ENCODE measurements at regions not wholly inside any gene's neighbourhood (a gene's known extent, or its start where the extent isn't known, plus 50 kb on each side); places are given as distances from the start of the nearest gene placed in this dataset.

DNA sequence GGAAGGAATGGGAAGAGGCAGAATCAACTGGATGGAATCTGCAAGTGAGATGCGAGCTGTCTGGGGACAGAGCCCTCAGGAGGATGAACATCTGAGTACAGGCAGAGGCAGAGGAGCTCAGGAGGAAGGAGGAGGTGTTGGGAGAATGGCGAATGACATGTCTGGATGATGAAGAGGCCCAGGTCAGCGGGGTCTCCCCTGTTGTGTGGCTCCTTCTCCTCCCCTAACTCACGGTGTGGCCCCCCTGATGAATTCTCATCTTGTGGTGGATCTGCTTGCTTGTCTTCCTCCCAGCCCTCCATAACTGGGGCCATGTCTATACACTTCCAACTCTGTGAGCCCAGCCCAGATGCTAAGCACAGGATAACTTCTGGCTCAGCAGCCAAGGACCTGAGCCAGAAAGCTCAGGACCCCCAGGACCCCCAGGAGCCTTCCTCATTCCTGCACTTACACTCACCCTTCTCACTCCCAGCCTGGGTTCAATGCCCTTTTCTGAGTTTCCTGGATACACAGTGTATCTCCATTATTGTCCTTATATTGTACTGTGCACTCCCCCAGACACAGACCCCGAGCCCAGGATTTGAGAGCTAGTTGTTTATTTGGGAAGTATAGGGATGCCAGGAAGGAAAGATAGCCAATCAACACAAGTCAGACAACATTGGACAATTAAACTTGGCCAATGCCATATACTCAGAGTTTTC is 678.6 kb upstream of the HS6ST1 start:
- no peaks in the 10 kb centered on the region for H3K36me3 ChIP-seq (ENCODE audit: control insufficient read depth, insufficient read depth, low read length)

DNA sequence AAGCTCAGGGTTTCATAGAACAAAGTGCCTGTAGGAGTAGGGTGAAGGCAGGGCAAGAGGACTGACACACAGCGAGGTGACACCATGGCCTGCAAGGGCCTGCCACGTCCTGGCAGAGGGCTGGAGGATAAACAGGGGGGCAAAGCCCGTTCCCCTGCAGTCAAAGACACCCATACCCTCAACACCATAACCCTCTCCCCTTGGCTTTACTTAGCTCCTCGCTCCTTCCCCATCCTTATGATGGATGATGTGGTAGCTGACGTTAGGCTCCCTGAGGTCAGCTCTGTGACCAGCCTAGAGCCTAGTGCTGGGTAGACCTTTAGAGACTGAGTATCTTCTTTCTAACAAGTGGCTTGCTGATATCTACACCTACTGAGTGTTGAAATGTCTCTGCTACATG is 683.3 kb upstream of the HS6ST1 start:
- Histone ChIP-seq H3K36me3 (ENCODE audit: control insufficient read depth, insufficient read depth, low read length) (no peaks in the 10 kb centered on the region), H3K4me1 (ENCODE audit: control insufficient read depth, insufficient read depth, low read length) (no peaks in the 10 kb centered on the region), H3K27me3 (ENCODE audit: control insufficient read depth, insufficient read depth, low read length, poor library complexity, severe bottlenecking) (no peaks in the 10 kb centered on the region), H3K4me3 (ENCODE audit: insufficient read depth, low read depth, low read length) (no peak overlapping the region), H3K27ac (ENCODE audit: insufficient read depth, low read depth, low read length, poor library complexity, severe bottlenecking) (no peak overlapping the region), H3K9me3 (ENCODE audit: control insufficient read depth, low read length) (no peaks in the 10 kb centered on the region)
- WGBS, 2 experiments = 93 to 98% methylated on average over 5 of the region's 5 CpGs

More for the DNA sequence above, 678.6 kb upstream of the HS6ST1 start:
- Histone ChIP-seq H3K9me3 (ENCODE audit: control insufficient read depth, low read length) (no peaks in the 10 kb centered on the region), H3K27me3 (ENCODE audit: control insufficient read depth, insufficient read depth, low read length, poor library complexity, severe bottlenecking) (no peaks in the 10 kb centered on the region), H3K4me3 (ENCODE audit: insufficient read depth, low read depth, low read length) (no peak overlapping the region), H3K4me1 (ENCODE audit: control insufficient read depth, insufficient read depth, low read length) (no peaks in the 10 kb centered on the region), H3K27ac (ENCODE audit: insufficient read depth, low read depth, low read length, poor library complexity, severe bottlenecking) (no peak overlapping the region)
- WGBS, 2 experiments = 63 to 71% methylated on average over 4 to 5 of the region's 5 CpGs

DNA sequence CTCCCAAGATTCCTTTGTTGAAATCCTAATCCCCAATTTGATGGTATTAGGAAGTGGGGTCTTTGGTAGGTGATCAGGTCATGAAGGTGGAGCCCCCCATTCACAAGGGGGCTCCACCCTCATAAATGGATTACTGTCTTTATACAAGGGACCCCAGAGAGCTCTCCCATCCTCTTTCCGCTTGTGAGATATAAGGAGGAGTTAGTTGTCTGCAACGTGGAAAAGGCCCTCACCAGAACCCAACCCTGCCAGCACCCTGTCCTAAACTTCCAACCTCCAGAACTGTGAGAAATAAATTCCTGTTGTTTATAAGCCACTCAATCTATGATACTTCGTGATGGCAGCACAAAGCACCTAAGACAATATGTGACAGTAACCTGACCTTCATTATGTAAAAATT is 684.1 kb upstream of the HS6ST1 start:
- WGBS, 2 experiments = 94 to 100% methylated on average over 2 to 3 of the region's 3 CpGs
- Histone ChIP-seq H3K4me1 (ENCODE audit: control insufficient read depth, insufficient read depth, low read length) (no peaks in the 10 kb centered on the region), H3K27ac (ENCODE audit: insufficient read depth, low read depth, low read length, poor library complexity, severe bottlenecking) (no peak overlapping the region), H3K27me3 (ENCODE audit: control insufficient read depth, insufficient read depth, low read length, poor library complexity, severe bottlenecking) (no peaks in the 10 kb centered on the region), H3K9me3 (ENCODE audit: control insufficient read depth, low read length) (no peaks in the 10 kb centered on the region), H3K36me3 (ENCODE audit: control insufficient read depth, insufficient read depth, low read length) (no peaks in the 10 kb centered on the region), H3K4me3 (ENCODE audit: insufficient read depth, low read depth, low read length) (no peak overlapping the region)

DNA sequence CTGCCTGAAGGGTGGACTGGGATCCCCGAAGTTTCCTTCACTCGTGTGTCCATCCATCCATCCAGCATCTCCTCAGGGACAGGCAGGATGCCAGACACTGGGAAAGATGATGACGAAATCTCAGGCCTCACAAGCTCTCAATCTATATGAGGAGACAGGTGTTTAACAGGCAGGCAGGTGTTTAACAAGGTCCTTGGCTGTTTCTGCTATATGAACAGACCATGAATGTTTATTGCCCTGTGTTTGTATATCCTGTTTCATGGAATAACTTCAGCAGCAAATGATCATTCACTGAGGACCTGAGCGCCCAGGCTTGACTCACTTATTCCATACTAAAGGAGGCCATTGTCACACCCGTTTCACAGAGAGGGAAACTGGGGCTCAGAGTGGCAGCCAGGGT is 685.8 kb upstream of the HS6ST1 start:
- no peak overlapping the region for H3K27ac ChIP-seq (ENCODE audit: insufficient read depth, low read depth, low read length, poor library complexity, severe bottlenecking)
- H3K4me3 ChIP-seq (ENCODE audit: insufficient read depth, low read depth, low read length) = no peak overlapping the region
- 90 to 94% methylated on average over 5 of the region's 5 CpGs for WGBS, 2 experiments
- H3K4me1 ChIP-seq (ENCODE audit: control insufficient read depth, insufficient read depth, low read length) = no peaks in the 10 kb centered on the region
- no peaks in the 10 kb centered on the region for H3K36me3 ChIP-seq (ENCODE audit: control insufficient read depth, insufficient read depth, low read length)
- no peaks in the 10 kb centered on the region for H3K27me3 ChIP-seq (ENCODE audit: control insufficient read depth, insufficient read depth, low read length, poor library complexity, severe bottlenecking)
- H3K9me3 ChIP-seq (ENCODE audit: control insufficient read depth, low read length) = no peaks in the 10 kb centered on the region

DNA sequence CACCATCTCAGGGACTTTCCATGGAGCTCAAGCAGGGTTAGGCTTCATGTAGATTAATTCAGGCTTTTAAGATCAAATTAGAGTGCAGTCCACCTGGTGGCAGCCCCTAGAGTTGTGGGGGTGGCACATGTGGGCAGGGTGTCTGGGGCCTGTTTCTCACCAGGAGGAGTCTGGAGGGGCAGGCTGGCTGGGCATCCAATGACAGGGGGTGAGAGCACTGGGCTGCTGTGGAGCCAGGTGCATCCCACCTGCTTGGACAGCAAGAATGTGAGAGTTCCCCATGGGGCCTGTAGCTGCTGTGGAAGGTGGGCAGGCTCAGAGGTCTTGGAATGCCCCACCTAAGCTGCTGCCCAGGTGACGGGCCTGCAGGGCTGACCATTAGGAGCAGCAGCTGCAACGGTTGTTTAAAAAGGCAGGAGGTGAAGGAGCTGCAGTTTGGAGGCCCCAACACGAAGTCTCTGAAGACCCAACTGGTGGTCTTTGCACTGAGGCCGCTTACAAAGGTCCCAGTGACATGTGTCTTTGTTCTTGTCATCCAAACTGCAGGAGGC is 686.3 kb upstream of the HS6ST1 start:
- Histone ChIP-seq H3K9me3 (ENCODE audit: control insufficient read depth, low read length) (no peaks in the 10 kb centered on the region), H3K27ac (ENCODE audit: insufficient read depth, low read depth, low read length, poor library complexity, severe bottlenecking) (no peak overlapping the region), H3K4me3 (ENCODE audit: insufficient read depth, low read depth, low read length) (no peak overlapping the region), H3K27me3 (ENCODE audit: control insufficient read depth, insufficient read depth, low read length, poor library complexity, severe bottlenecking) (no peaks in the 10 kb centered on the region), H3K36me3 (ENCODE audit: control insufficient read depth, insufficient read depth, low read length) (no peaks in the 10 kb centered on the region), H3K4me1 (ENCODE audit: control insufficient read depth, insufficient read depth, low read length) (no peaks in the 10 kb centered on the region)
- 71 to 72% methylated on average over 4 of the region's 4 CpGs for WGBS, 2 experiments

DNA sequence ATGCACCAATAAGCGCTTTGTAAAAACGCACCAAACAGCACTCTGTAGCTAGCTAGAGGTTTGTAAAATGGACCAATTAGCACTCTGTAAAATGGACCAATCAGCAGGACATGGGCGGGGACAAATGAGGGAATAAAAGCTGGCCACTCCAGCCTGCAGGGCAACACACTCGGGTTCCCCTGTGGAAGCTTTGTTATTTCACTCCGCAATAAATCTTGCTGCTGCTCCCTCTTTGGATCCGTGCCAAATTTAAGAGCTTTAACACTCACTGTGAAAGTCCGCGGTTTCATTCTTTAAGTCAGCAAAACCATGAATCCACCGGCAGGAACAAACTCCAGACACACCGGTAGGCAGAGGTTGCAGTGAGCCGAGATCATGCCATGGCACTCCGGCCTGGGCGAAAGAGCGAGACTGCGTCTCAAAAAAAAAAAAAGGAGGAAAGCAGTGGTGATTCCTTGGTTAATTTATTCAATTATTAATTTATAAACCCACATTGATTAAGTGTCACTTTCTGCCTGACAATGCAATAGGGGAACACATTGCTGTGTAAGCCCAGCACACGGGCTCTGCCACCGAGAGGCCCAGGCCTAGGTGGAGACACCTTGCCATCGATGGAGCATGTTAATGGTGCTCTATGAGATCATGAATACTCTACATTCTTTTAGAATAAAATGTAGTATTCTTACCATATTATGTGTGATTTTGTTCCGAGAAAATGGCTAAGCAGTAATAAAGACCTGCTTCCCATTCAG is 687.6 kb upstream of the HS6ST1 start:
- H3K4me3 ChIP-seq (ENCODE audit: insufficient read depth, low read depth, low read length) = no peak overlapping the region
- H3K36me3 ChIP-seq (ENCODE audit: control insufficient read depth, insufficient read depth, low read length) = no peaks in the 10 kb centered on the region
- no peaks in the 10 kb centered on the region for H3K9me3 ChIP-seq (ENCODE audit: control insufficient read depth, low read length)
- no peak overlapping the region for H3K27ac ChIP-seq (ENCODE audit: insufficient read depth, low read depth, low read length, poor library complexity, severe bottlenecking)
- 92 to 94% methylated on average over 13 to 17 of the region's 19 CpGs for WGBS, 2 experiments
- no peaks in the 10 kb centered on the region for H3K4me1 ChIP-seq (ENCODE audit: control insufficient read depth, insufficient read depth, low read length)
- no peaks in the 10 kb centered on the region for H3K27me3 ChIP-seq (ENCODE audit: control insufficient read depth, insufficient read depth, low read length, poor library complexity, severe bottlenecking)

DNA sequence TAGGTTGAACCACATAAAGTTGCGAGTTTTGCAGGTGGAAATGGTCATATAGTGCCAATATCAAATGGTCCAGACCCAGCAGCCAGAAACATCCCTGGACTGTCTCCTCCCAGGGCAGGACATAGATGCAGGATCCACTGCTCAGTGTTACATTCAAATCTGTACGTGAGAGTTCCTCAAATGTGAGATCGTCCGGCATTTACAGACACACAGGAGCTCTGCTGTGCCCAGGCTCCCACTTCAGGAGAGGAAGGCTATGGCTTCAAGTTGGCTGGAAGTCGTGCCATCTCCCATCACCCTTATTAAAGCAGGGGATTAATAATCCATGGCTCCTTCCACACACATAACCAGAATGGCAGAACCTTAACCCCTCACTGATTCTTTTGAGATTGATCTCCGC is 688.2 kb upstream of the HS6ST1 start:
- Histone ChIP-seq H3K27me3 (ENCODE audit: control insufficient read depth, insufficient read depth, low read length, poor library complexity, severe bottlenecking) (no peaks in the 10 kb centered on the region), H3K9me3 (ENCODE audit: control insufficient read depth, low read length) (no peaks in the 10 kb centered on the region), H3K4me3 (ENCODE audit: insufficient read depth, low read depth, low read length) (no peak overlapping the region), H3K36me3 (ENCODE audit: control insufficient read depth, insufficient read depth, low read length) (no peaks in the 10 kb centered on the region), H3K4me1 (ENCODE audit: control insufficient read depth, insufficient read depth, low read length) (no peaks in the 10 kb centered on the region), H3K27ac (ENCODE audit: insufficient read depth, low read depth, low read length, poor library complexity, severe bottlenecking) (no peak overlapping the region)
- WGBS, 2 experiments = 95 to 96% methylated on average over 5 to 6 of the region's 6 CpGs

DNA sequence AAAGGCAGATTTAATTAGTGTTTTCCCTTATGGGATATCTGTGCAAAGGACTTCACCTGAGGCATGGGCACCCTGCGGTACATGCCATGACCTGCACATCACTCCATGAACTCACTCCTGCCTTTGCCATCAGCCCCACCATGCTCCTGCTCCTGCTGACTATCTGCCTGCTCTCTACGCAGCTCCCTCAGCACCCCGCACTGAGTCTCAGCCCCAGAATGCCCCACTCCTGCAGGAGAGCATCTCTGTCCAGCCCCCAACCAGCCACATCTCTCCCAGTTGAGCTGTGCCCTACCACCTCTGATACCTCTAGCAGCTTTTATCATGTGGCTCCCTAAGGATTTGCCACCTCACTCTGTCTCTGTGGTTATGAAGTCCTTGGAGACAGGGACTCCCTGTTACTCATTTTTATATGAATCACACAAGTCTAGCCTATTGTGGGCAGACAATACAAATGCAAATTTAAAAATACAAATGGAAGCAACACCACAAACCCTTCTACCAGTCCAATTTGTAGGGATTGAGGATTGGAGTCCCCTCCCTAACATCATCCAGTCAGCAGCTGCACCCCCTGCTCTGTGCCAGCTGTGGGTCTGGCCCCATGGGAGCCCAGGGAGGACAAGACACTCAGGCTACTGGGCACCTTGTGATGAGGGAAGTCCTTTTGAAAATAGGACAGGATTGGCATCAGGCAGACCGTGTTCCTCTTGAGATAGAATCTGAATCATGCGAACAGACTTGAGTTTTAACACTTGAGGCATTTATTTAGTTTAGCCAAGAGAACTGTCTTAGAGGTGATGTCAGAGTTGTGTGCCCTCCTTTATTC is 689.6 kb upstream of the HS6ST1 start:
- H3K4me1 ChIP-seq (ENCODE audit: control insufficient read depth, insufficient read depth, low read length) = no peaks in the 10 kb centered on the region
- no peaks in the 10 kb centered on the region for H3K36me3 ChIP-seq (ENCODE audit: control insufficient read depth, insufficient read depth, low read length)
- H3K27ac ChIP-seq (ENCODE audit: insufficient read depth, low read depth, low read length, poor library complexity, severe bottlenecking) = no peak overlapping the region
- H3K4me3 ChIP-seq (ENCODE audit: insufficient read depth, low read depth, low read length) = no peak overlapping the region
- WGBS, 2 experiments = 93 to 96% methylated on average over 5 of the region's 5 CpGs
- no peaks in the 10 kb centered on the region for H3K9me3 ChIP-seq (ENCODE audit: control insufficient read depth, low read length)
- H3K27me3 ChIP-seq (ENCODE audit: control insufficient read depth, insufficient read depth, low read length, poor library complexity, severe bottlenecking) = no peaks in the 10 kb centered on the region

DNA sequence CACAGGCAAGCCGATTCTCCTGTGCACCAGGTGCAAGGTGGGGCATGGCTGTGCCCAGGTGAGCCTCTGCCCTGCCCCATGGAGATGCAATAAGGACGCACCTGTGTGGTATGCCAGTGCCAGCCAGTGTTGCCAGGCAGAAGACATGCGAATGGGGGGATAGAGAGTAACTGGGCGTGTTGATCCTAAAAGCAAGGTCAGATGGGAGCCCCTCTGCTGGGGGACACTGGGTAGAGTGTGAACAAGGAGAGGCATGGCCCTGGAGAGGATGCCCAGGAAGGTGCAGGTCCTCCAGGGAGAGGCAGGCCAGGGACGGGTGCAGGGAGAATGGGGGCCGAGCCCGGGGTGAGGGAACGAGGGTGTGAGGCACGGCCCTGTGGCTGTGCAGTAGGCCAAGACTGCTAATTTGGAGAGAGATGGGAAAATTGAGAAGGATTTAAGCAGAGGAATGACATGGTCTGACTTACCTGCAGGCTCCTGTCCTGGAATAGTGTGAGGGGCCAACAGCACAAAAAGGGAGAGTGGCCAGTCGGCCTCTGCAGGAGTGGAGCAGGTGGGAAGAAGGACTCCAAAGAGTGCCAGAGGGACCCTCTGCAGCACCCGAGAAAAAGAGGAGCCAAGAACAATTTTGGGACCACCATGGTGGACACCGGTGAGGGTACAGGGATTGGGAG is 690.4 kb upstream of the HS6ST1 start:
- no peaks in the 10 kb centered on the region for H3K9me3 ChIP-seq (ENCODE audit: control insufficient read depth, low read length)
- no peaks in the 10 kb centered on the region for H3K4me1 ChIP-seq (ENCODE audit: control insufficient read depth, insufficient read depth, low read length)
- no peak overlapping the region for H3K4me3 ChIP-seq (ENCODE audit: insufficient read depth, low read depth, low read length)
- no peaks in the 10 kb centered on the region for H3K36me3 ChIP-seq (ENCODE audit: control insufficient read depth, insufficient read depth, low read length)
- no peak overlapping the region for H3K27ac ChIP-seq (ENCODE audit: insufficient read depth, low read depth, low read length, poor library complexity, severe bottlenecking)
- H3K27me3 ChIP-seq (ENCODE audit: control insufficient read depth, insufficient read depth, low read length, poor library complexity, severe bottlenecking) = no peaks in the 10 kb centered on the region
- WGBS, 2 experiments = 86 to 87% methylated on average over 12 of the region's 12 CpGs
